ENCODE measurements at regions not wholly inside any gene's neighbourhood (a gene's known extent, or its start where the extent isn't known, plus 50 kb on each side); places are given as distances from the start of the nearest gene placed in this dataset.

- no peak for TF ChIP-seq NFYB (CRISPR knock-in tag; conservative IDR thresholded peaks at IDR 0.05; ENCODE audit: low read depth)
- TF ChIP-seq, protein P1, sequence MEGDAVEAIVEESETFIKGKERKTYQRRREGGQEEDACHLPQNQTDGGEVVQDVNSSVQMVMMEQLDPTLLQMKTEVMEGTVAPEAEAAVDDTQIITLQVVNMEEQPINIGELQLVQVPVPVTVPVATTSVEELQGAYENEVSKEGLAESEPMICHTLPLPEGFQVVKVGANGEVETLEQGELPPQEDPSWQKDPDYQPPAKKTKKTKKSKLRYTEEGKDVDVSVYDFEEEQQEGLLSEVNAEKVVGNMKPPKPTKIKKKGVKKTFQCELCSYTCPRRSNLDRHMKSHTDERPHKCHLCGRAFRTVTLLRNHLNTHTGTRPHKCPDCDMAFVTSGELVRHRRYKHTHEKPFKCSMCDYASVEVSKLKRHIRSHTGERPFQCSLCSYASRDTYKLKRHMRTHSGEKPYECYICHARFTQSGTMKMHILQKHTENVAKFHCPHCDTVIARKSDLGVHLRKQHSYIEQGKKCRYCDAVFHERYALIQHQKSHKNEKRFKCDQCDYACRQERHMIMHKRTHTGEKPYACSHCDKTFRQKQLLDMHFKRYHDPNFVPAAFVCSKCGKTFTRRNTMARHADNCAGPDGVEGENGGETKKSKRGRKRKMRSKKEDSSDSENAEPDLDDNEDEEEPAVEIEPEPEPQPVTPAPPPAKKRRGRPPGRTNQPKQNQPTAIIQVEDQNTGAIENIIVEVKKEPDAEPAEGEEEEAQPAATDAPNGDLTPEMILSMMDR (IDR thresholded peaks at IDR 0.05) = no peak
- no peak for TF ChIP-seq ETV6 (CRISPR knock-in tag; IDR thresholded peaks at IDR 0.05)
- TF ChIP-seq EMX1 (CRISPR knock-in tag; IDR thresholded peaks at IDR 0.05) = no peak
- TF ChIP-seq CBFB (CRISPR knock-in tag; IDR thresholded peaks at IDR 0.05; ENCODE audit: low read depth) = no peak
- no peak for TF ChIP-seq IRF1 (CRISPR knock-in tag; IDR thresholded peaks at IDR 0.05)
- TF ChIP-seq, protein P2, sequence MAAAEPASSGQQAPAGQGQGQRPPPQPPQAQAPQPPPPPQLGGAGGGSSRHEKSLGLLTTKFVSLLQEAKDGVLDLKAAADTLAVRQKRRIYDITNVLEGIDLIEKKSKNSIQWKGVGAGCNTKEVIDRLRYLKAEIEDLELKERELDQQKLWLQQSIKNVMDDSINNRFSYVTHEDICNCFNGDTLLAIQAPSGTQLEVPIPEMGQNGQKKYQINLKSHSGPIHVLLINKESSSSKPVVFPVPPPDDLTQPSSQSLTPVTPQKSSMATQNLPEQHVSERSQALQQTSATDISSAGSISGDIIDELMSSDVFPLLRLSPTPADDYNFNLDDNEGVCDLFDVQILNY (CRISPR knock-in tag; IDR thresholded peaks at IDR 0.05) = no peak
- TF ChIP-seq, protein P3, sequence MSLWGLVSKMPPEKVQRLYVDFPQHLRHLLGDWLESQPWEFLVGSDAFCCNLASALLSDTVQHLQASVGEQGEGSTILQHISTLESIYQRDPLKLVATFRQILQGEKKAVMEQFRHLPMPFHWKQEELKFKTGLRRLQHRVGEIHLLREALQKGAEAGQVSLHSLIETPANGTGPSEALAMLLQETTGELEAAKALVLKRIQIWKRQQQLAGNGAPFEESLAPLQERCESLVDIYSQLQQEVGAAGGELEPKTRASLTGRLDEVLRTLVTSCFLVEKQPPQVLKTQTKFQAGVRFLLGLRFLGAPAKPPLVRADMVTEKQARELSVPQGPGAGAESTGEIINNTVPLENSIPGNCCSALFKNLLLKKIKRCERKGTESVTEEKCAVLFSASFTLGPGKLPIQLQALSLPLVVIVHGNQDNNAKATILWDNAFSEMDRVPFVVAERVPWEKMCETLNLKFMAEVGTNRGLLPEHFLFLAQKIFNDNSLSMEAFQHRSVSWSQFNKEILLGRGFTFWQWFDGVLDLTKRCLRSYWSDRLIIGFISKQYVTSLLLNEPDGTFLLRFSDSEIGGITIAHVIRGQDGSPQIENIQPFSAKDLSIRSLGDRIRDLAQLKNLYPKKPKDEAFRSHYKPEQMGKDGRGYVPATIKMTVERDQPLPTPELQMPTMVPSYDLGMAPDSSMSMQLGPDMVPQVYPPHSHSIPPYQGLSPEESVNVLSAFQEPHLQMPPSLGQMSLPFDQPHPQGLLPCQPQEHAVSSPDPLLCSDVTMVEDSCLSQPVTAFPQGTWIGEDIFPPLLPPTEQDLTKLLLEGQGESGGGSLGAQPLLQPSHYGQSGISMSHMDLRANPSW (CRISPR knock-in tag; conservative IDR thresholded peaks at IDR 0.05; ENCODE audit: low read depth) = no peak
Observed at GRCh38 chr5:82513738-82514137, 235.6 kb upstream of the RPS23 start.
